HG02970 (cell line): ENCODE measurements at regions not wholly inside any gene's neighbourhood (a gene's known extent, or its start where the extent isn't known, plus 50 kb on each side); places are given as distances from the start of the nearest gene placed in this dataset.

Experiments
- ATAC-seq: cut with Tn5 transposase; IDR thresholded peaks from one replicate; pipeline ENCODE4 v1.9.1; 2021; ENCODE audit warnings: mild to moderate bottlenecking, moderate library complexity, moderate number of reproducible peaks; ENCODE audit not compliant: unreplicated experiment, low FRiP score

- ATAC-seq: no peak
Measured at GRCh38 chr9:82363682-82364081, 375.1 kb downstream of the SPATA31D1 start.

GRCh38 chr9:82367016-82367415 is 378.4 kb downstream of the SPATA31D1 start:
- ATAC-seq: no peak

GRCh38 chr9:82367929-82368328 is 379.4 kb downstream of the SPATA31D1 start:
- no peak for ATAC-seq

- ATAC-seq: no peak
Measured at GRCh38 chr9:82369251-82369945, 380.8 kb downstream of the SPATA31D1 start.

GRCh38 chr9:82375041-82375440 is 386.5 kb downstream of the SPATA31D1 start:
- ATAC-seq: no peak

- no peak for ATAC-seq
Measured at GRCh38 chr9:82376677-82377232, 388.2 kb downstream of the SPATA31D1 start.

- no peak for ATAC-seq
Measured at GRCh38 chr9:82382887-82383616, 394.5 kb downstream of the SPATA31D1 start.

GRCh38 chr9:82385633-82386032 is 397.1 kb downstream of the SPATA31D1 start:
- ATAC-seq: no peak

- ATAC-seq: no peak
Measured at GRCh38 chr9:82397534-82397933, 409.0 kb downstream of the SPATA31D1 start.

- no peak for ATAC-seq
Measured at GRCh38 chr9:82404196-82404870, 415.8 kb downstream of the SPATA31D1 start.

- ATAC-seq: no peak
Measured at GRCh38 chr9:82404881-82405280, 416.3 kb downstream of the SPATA31D1 start.

GRCh38 chr9:82406456-82407085 is 418.0 kb downstream of the SPATA31D1 start:
- no peak for ATAC-seq

- no peak for ATAC-seq
Measured at GRCh38 chr9:82410306-82410705, 421.7 kb downstream of the SPATA31D1 start.

GRCh38 chr9:82410866-82411265 is 422.3 kb downstream of the SPATA31D1 start:
- no peak for ATAC-seq

- no peak for ATAC-seq
Measured at GRCh38 chr9:82412586-82413305, 424.2 kb downstream of the SPATA31D1 start.

- ATAC-seq: no peak
Measured at GRCh38 chr9:82417501-82417900, 428.9 kb downstream of the SPATA31D1 start.

GRCh38 chr9:82418334-82418733 is 429.8 kb downstream of the SPATA31D1 start:
- ATAC-seq: no peak

GRCh38 chr9:82419696-82420486 is 431.3 kb downstream of the SPATA31D1 start:
- ATAC-seq: no peak

GRCh38 chr9:82421498-82421897 is 432.9 kb downstream of the SPATA31D1 start:
- no peak for ATAC-seq
